DMS53 treated with DMSO at 0.1 percent for 48 hours (cell line): ENCODE measurements at regions not wholly inside any gene's neighbourhood (a gene's known extent, or its start where the extent isn't known, plus 50 kb on each side); places are given as distances from the start of the nearest gene placed in this dataset.

Source experiments
- DNase-seq: peaks from one replicate; lab custom pipeline; 2025; ENCODE audit not compliant: unreplicated experiment; lab: John Stamatoyannopoulos, UW

GRCh38 chr12:17695495-17695894 lies 394.5 kb downstream of the RERGL start:
- DNase-seq, result no peak

- DNase-seq, result no peak
Measured at GRCh38 chr12:17691369-17691768, 398.6 kb downstream of the RERGL start.

GRCh38 chr12:17680220-17680619 lies 409.8 kb downstream of the RERGL start:
- DNase-seq, result no peak

- no peak for DNase-seq
Measured at GRCh38 chr12:17666641-17667324, 423.2 kb downstream of the RERGL start.

GRCh38 chr12:17665839-17666238 lies 424.2 kb downstream of the RERGL start:
- no peak for DNase-seq

GRCh38 chr12:17661250-17661649 lies 428.7 kb downstream of the RERGL start:
- DNase-seq, result peak; percentile 20

- DNase-seq, result no peak
Measured at GRCh38 chr12:17652436-17652835, 437.6 kb downstream of the RERGL start.

GRCh38 chr12:17642340-17642650 lies 447.7 kb downstream of the RERGL start:
- no peak for DNase-seq

- no peak for DNase-seq
Measured at GRCh38 chr12:17640615-17641014, 449.4 kb downstream of the RERGL start.

- no peak for DNase-seq
Measured at GRCh38 chr12:17618831-17619230, 471.2 kb downstream of the RERGL start.

GRCh38 chr12:17609701-17610100 lies 480.3 kb downstream of the RERGL start:
- DNase-seq, result no peak

- DNase-seq, result no peak
Measured at GRCh38 chr12:17609153-17609552, 480.8 kb downstream of the RERGL start.

- no peak for DNase-seq
Measured at GRCh38 chr12:17595111-17595510, 494.9 kb downstream of the RERGL start.

GRCh38 chr12:17593715-17594406 lies 496.1 kb downstream of the RERGL start:
- DNase-seq, result no peak

GRCh38 chr12:17592472-17592871 lies 497.5 kb downstream of the RERGL start:
- no peak for DNase-seq

GRCh38 chr12:17591005-17591681 lies 498.9 kb downstream of the RERGL start:
- DNase-seq, result no peak

- DNase-seq, result peak; percentile 91
Measured at GRCh38 chr12:17588968-17589367, 501.0 kb downstream of the RERGL start.

GRCh38 chr12:17579205-17580026 lies 510.6 kb downstream of the RERGL start:
- no peak for DNase-seq

GRCh38 chr12:17577405-17577804 lies 512.6 kb downstream of the RERGL start:
- no peak for DNase-seq

- DNase-seq, result no peak
Measured at GRCh38 chr12:17572250-17572649, 517.7 kb downstream of the RERGL start.

- no peak for DNase-seq
Measured at GRCh38 chr12:17571047-17571446, 518.9 kb downstream of the RERGL start.
